NT2/D1 (cell line): ENCODE measurements at regions not wholly inside any gene's neighbourhood (a gene's known extent, or its start where the extent isn't known, plus 50 kb on each side); places are given as distances from the start of the nearest gene placed in this dataset.

ENCODE experiments used
- DNase-seq: peaks from one replicate; pipeline ENCODE4 v3.0.0-alpha.2; 2011; ENCODE audit warnings: low read depth, low spot score
- H3K27me3 ChIP-seq: 2 replicates; pipeline ENCODE4 v1.6.0; 2011; ENCODE audit warnings: mild to moderate bottlenecking; ENCODE audit not compliant: insufficient read length, insufficient read depth
- H3K36me3 ChIP-seq: 2 replicates; pipeline ENCODE4 v1.6.1; 2011; ENCODE audit warnings: mild to moderate bottlenecking, low read length, mixed read lengths; ENCODE audit not compliant: insufficient read depth, insufficient read length
- H3K4me1 ChIP-seq: 2 replicates; pipeline ENCODE4 v1.5.1; 2011; ENCODE audit not compliant: insufficient read depth, insufficient read length
- H3K4me3 ChIP-seq: 2 replicates; pipeline ENCODE4 v1.5.1; 2011; ENCODE audit warnings: low read depth; ENCODE audit not compliant: insufficient read length
- H3K9ac ChIP-seq: 2 replicates; pipeline ENCODE4 v1.6.0; 2011; ENCODE audit warnings: low read depth; ENCODE audit not compliant: insufficient read length
- H3K9me3 ChIP-seq: 2 replicates; pipeline ENCODE4 v1.5.1; 2011; ENCODE audit warnings: mild to moderate bottlenecking, low read length; ENCODE audit not compliant: insufficient read depth
- SUZ12 ChIP-seq: IDR thresholded peaks from 2 replicates; pipeline ENCODE4 v1.6.1; 2011; ENCODE audit not compliant: insufficient read length, insufficient read depth; ENCODE audit errors: extremely low read depth
- YY1 ChIP-seq: IDR thresholded peaks from 2 replicates; pipeline ENCODE4 v1.6.1; 2011; ENCODE audit not compliant: insufficient read length, insufficient read depth
- ZNF274 ChIP-seq: IDR thresholded peaks from 2 replicates; pipeline ENCODE4 v1.6.1; 2011; ENCODE audit warnings: mild to moderate bottlenecking, low read depth, low read length

DNA sequence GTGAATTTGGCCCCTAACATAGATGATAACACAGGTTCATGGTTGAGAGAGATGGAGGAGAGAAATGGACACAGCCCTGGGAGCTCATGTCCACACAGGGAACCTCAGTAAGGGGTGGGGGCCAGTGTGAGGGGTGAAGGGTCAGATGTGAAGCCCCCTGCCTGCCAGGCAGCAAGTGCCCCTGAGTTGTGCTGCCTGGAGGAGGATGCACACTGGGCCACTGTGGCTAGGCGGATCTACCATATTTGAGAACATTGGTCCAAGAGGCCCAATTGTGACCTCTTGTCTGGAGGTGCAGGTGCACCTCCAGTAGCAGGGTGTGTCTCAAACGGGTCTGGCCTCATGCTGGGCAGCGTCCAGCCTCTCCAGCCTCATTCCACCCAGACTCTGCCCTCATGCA lies 99.6 kb upstream of the SNTG2 start:
- TF ChIP-seq ZNF274 (no peak), YY1 (no peak), SUZ12 (no peak)
- Histone ChIP-seq H3K9ac (no peak overlapping the region), H3K36me3 (no peaks in the 10 kb centered on the region), H3K4me1 (no peaks in the 10 kb centered on the region), H3K27me3 (no peaks in the 10 kb centered on the region), H3K9me3 (peaks cover 2% of the 10 kb centered on the region; the same call in 1 of the 2 replicates), H3K4me3 (no peak overlapping the region)
- no peak for DNase-seq

- no peak for TF ChIP-seq SUZ12
- TF ChIP-seq ZNF274: no peak
- no peak for TF ChIP-seq YY1
- Histone ChIP-seq H3K27me3 (no peaks in the 10 kb centered on the region), H3K4me3 (no peak overlapping the region), H3K4me1 (no peaks in the 10 kb centered on the region), H3K9ac (no peak overlapping the region), H3K9me3 (peaks cover 7% of the 10 kb centered on the region; the same call in 1 of the 2 replicates), H3K36me3 (no peaks in the 10 kb centered on the region)
- no peak for DNase-seq
These were observed 100.2 kb upstream of the SNTG2 start for GRCh38 chr2:850429-850828.

- no peak overlapping the region for H3K4me3 ChIP-seq
- H3K9ac ChIP-seq: no peak overlapping the region
- no peak for DNase-seq
- peaks cover 7% of the 10 kb centered on the region; the same call in 1 of the 2 replicates for H3K9me3 ChIP-seq
- H3K27me3 ChIP-seq: no peaks in the 10 kb centered on the region
- no peaks in the 10 kb centered on the region for H3K36me3 ChIP-seq
- H3K4me1 ChIP-seq: no peaks in the 10 kb centered on the region
- TF ChIP-seq SUZ12 (no peak), ZNF274 (no peak), YY1 (no peak)
These were observed 102.5 kb upstream of the SNTG2 start for GRCh38 chr2:848099-848498.

DNA sequence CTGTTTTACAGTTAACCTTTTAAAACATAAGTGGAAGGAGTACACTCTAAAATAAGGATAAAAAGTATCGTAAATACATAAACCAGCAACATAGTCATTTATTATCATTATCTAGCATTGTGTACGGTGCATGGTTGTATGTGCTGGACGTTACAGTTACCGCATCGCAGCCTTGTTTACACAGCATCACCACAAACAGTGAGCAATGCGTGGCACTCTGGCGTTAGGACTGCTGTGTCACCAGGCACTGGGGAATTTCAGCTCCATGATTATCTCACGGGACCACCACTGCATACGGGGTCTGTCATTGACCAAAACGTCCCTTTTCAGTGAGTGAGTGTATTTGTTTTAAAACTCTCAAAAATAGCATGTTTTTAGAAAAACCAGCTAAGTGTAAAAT lies 103.0 kb upstream of the SNTG2 start:
- no peaks in the 10 kb centered on the region for H3K27me3 ChIP-seq
- no peak overlapping the region for H3K4me3 ChIP-seq
- peaks cover 7% of the 10 kb centered on the region; the same call in 1 of the 2 replicates for H3K9me3 ChIP-seq
- TF ChIP-seq ZNF274 (no peak), SUZ12 (no peak), YY1 (no peak)
- H3K36me3 ChIP-seq: no peaks in the 10 kb centered on the region
- no peaks in the 10 kb centered on the region for H3K4me1 ChIP-seq
- DNase-seq: no peak
- H3K9ac ChIP-seq: no peak overlapping the region

DNA sequence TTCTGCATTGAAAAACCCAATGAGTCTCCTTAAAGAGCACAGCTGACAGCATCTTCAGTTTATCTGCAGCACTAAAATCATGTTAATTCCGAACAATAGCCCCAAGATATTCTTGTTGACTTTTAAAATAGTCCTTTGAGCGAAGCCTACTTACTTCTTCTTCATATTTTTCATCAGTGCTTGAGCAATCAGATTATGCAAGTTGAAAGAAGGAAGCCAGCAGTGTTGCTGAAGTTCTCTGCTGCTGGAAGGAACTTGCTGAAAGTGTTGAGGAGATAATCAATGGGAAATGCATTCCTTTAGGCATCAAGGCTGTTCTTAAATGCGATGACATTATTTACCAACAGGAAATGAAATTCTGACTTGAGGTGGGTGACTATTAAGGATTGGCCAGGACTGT lies 105.9 kb upstream of the SNTG2 start:
- peaks cover 7% of the 10 kb centered on the region; the same call in 1 of the 2 replicates for H3K9me3 ChIP-seq
- no peak overlapping the region for H3K9ac ChIP-seq
- H3K27me3 ChIP-seq: no peaks in the 10 kb centered on the region
- H3K4me1 ChIP-seq: no peaks in the 10 kb centered on the region
- H3K4me3 ChIP-seq: no peak overlapping the region
- H3K36me3 ChIP-seq: no peaks in the 10 kb centered on the region
- no peak for DNase-seq
- TF ChIP-seq SUZ12 (no peak), ZNF274 (no peak), YY1 (no peak)

- Histone ChIP-seq H3K4me1 (no peaks in the 10 kb centered on the region), H3K36me3 (no peaks in the 10 kb centered on the region), H3K9me3 (peaks cover 7% of the 10 kb centered on the region; the same call in 1 of the 2 replicates), H3K27me3 (no peaks in the 10 kb centered on the region), H3K4me3 (no peak overlapping the region), H3K9ac (no peak overlapping the region)
- no peak for DNase-seq
- TF ChIP-seq SUZ12: no peak
- TF ChIP-seq YY1: no peak
- no peak for TF ChIP-seq ZNF274
These were observed 108.4 kb upstream of the SNTG2 start for GRCh38 chr2:842151-842803.

- Histone ChIP-seq H3K9me3 (peaks cover 4% of the 10 kb centered on the region; the same call in 1 of the 2 replicates), H3K4me3 (no peak overlapping the region), H3K36me3 (no peaks in the 10 kb centered on the region), H3K9ac (no peak overlapping the region), H3K27me3 (no peaks in the 10 kb centered on the region), H3K4me1 (no peaks in the 10 kb centered on the region)
- no peak for TF ChIP-seq ZNF274
- no peak for TF ChIP-seq SUZ12
- TF ChIP-seq YY1: no peak
- no peak for DNase-seq
These were observed 109.6 kb upstream of the SNTG2 start for GRCh38 chr2:841036-841435.
